T1000 (cell line): ENCODE measurements at regions not wholly inside any gene's neighbourhood (a gene's known extent, or its start where the extent isn't known, plus 50 kb on each side); places are given as distances from the start of the nearest gene placed in this dataset.
"Not testable (repeated sequence)": the region's sequence is repeated elsewhere in the genome, so short reads cannot be mapped to it uniquely, and the experiment has no call there.

ENCODE experiments used
- DNase-seq: peaks from one replicate; lab custom pipeline; 2025; ENCODE audit warnings: mixed read lengths; lab: John Stamatoyannopoulos, UW

- no peak for DNase-seq
Measured at GRCh38 chr4:42284030-42284429, 113.3 kb upstream of the SHISA3 start.

DNA sequence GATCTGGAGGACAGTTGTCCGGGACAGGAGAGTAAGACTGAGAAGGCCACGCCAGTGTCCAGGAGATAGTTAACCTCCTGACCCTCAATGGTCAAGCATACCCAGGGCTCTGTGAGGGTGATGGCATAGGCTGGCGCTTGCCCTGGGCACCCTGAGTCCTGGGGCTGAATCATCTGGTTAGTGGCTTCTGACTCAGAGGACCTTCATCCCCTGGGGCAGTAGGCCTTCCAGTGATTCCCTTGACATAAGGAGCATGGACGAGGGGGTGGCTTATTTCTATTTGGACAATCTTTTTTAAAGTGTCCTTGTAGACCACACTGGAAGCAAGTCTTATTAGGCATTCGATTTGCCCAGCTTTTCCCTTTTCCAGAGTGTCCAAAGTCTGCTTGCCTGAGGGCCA lies 108.4 kb upstream of the SHISA3 start:
- peak; percentile 73 for DNase-seq

GRCh38 chr4:42292192-42292591 lies 105.1 kb upstream of the SHISA3 start:
- DNase-seq: not testable (repeated sequence)

- DNase-seq: no peak
Measured at GRCh38 chr4:42293967-42294813, 103.1 kb upstream of the SHISA3 start.

- no peak for DNase-seq
Measured at GRCh38 chr4:42296196-42296595, 101.1 kb upstream of the SHISA3 start.

- DNase-seq: peak; percentile 51
Measured at GRCh38 chr4:42302348-42302747, 94.9 kb upstream of the SHISA3 start.

- DNase-seq: no peak
Measured at GRCh38 chr4:42306221-42307109, 90.8 kb upstream of the SHISA3 start.

DNA sequence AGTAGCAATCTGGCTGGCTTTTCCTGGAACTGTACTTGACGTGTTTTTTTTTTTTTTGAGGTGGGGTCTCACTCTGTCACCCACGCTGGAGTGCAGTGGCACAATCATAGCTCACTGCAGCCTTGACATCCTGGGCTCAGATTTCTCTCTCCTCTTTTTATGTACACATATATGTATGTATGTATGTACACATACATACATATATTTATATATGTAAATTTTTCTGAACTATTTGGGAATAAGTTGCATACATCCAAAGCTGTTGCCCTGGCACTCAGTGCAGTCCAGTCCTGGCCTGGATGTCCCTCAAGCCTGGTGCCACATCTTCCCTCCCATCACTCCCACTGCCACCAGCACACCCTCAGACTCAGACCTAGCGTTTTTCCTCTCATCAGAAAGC lies 89.0 kb upstream of the SHISA3 start:
- no peak for DNase-seq

GRCh38 chr4:42309361-42310260 lies 87.7 kb upstream of the SHISA3 start:
- no peak for DNase-seq

DNA sequence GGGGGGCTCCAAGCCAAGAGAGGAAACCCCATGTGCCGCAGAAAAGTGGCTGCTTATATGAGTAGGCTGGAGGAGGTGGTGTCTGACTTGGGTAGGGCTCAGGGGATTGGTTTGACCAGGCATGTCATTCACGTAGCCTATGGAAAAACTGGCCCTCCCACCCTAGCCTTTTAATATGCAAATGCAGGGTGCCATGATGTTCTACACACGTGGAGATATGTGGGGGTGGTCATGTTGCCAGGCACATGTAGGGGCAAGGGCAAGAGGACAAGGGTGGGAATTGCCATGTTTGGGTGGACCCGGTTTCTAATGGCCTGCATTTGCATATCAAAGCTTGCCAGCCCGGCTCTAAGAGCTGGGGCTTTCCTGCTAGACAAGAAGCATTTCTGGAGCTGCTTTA lies 86.9 kb upstream of the SHISA3 start:
- no peak for DNase-seq

GRCh38 chr4:42310806-42311205 lies 86.5 kb upstream of the SHISA3 start:
- DNase-seq: no peak

DNA sequence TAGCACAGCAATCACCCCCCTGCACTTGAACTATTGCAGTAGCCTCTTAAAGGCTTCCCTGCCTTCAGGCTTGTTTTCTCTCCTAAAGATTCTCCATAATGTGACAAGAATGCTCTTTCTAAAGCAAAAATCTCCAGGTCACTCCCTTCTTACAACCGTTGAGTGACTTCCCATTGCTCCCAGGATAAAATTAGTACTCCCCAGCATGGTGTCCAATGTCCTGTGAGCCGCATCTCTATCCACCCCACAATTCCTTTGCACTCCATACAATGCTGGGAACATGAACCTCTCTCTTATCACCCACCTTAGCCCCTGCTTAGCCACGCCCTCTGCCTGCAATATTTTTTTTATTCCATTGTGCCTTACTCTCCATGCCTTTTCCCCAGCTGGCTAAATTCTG lies 85.7 kb upstream of the SHISA3 start:
- DNase-seq: no peak

GRCh38 chr4:42313420-42313819 lies 83.9 kb upstream of the SHISA3 start:
- DNase-seq: not testable (repeated sequence)

- no peak for DNase-seq
Measured at GRCh38 chr4:42313872-42314271, 83.4 kb upstream of the SHISA3 start.

DNA sequence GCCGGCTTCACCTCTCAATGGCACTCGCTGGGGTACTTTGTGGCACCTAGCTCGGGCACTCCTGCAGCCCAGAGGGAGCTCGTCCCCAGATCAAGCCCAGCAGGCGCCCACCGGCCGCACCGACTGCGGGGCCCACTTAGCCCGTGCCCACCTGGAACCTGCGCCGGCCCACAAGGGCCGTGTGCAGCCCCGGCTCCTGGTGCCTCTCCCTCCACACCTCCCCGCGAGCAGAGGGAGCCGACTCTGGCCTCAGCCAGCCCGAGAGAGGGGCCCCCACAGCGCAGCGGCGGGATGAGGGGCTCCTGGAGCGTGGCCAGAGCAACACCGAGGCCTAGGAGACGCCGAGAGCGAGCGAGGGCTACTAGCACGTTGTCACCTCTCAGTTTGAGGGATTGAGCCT lies 82.1 kb upstream of the SHISA3 start:
- DNase-seq: no peak

- DNase-seq: no peak
Measured at GRCh38 chr4:42320822-42321388, 76.4 kb upstream of the SHISA3 start.

GRCh38 chr4:42326040-42326439 lies 71.2 kb upstream of the SHISA3 start:
- DNase-seq: no peak

GRCh38 chr4:42326524-42326923 lies 70.8 kb upstream of the SHISA3 start:
- no peak for DNase-seq

GRCh38 chr4:42327323-42327722 lies 70.0 kb upstream of the SHISA3 start:
- DNase-seq: no peak

GRCh38 chr4:42328978-42329377 lies 68.3 kb upstream of the SHISA3 start:
- no peak for DNase-seq

DNA sequence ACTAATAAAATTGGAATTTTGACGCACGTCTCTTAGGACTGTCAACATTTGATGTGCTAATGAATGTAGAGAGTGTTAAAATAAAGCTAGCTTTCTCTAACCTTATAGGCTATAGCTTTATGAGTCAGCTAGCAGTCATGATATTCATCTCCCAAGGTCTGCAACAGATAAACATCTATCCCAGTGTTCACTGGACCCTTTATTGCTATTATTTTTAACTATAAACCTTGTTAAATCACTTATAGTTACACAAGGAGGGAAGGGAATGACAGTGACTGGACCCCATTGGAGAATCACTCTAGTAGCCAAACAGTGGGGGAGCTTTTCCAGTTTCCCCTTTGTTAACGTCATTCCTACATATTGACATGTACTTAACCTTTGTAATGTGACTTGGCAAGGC lies 67.9 kb upstream of the SHISA3 start:
- no peak for DNase-seq
